ENCODE measurements at regions not wholly inside any gene's neighbourhood (a gene's known extent, or its start where the extent isn't known, plus 50 kb on each side); places are given as distances from the start of the nearest gene placed in this dataset.
A peak's percentile ranks its signal among the peaks of the same experiment; 100 is the strongest.

- TF ChIP-seq HIVEP1 (CRISPR knock-in tag; IDR thresholded peaks at IDR 0.05) (no peak), SAP130 (CRISPR knock-in tag; IDR thresholded peaks at IDR 0.05; ENCODE audit: low read depth) (peak; percentile 88), ELF4 (CRISPR knock-in tag; IDR thresholded peaks at IDR 0.05; ENCODE audit: borderline replicate concordance) (no peak), HNRNPK (IDR thresholded peaks at IDR 0.05; ENCODE audit: low read depth, low read length, poor library complexity, severe bottlenecking) (no peak), RXRA (CRISPR knock-in tag; IDR thresholded peaks at IDR 0.05) (peak; percentile 95), ZBTB1 (CRISPR knock-in tag; IDR thresholded peaks at IDR 0.05; ENCODE audit: borderline replicate concordance) (no peak), ERF (CRISPR knock-in tag; IDR thresholded peaks at IDR 0.05) (peak; percentile 46; the same call in 1 of the 2 replicates), SP4 (CRISPR knock-in tag; IDR thresholded peaks at IDR 0.05) (peak; percentile 26; the same call in 1 of the 2 replicates), SNRNP70 (IDR thresholded peaks at IDR 0.05; ENCODE audit: low read depth, low read length) (no peak), ZNF746 (CRISPR knock-in tag; IDR thresholded peaks at IDR 0.05) (no peak), AHR (CRISPR knock-in tag; IDR thresholded peaks at IDR 0.05) (no peak), ZBTB44 (CRISPR knock-in tag; IDR thresholded peaks at IDR 0.05) (no peak), ZNF460 (CRISPR knock-in tag; IDR thresholded peaks at IDR 0.05; ENCODE audit: borderline replicate concordance) (no peak)
- TF ChIP-seq, protein P1, sequence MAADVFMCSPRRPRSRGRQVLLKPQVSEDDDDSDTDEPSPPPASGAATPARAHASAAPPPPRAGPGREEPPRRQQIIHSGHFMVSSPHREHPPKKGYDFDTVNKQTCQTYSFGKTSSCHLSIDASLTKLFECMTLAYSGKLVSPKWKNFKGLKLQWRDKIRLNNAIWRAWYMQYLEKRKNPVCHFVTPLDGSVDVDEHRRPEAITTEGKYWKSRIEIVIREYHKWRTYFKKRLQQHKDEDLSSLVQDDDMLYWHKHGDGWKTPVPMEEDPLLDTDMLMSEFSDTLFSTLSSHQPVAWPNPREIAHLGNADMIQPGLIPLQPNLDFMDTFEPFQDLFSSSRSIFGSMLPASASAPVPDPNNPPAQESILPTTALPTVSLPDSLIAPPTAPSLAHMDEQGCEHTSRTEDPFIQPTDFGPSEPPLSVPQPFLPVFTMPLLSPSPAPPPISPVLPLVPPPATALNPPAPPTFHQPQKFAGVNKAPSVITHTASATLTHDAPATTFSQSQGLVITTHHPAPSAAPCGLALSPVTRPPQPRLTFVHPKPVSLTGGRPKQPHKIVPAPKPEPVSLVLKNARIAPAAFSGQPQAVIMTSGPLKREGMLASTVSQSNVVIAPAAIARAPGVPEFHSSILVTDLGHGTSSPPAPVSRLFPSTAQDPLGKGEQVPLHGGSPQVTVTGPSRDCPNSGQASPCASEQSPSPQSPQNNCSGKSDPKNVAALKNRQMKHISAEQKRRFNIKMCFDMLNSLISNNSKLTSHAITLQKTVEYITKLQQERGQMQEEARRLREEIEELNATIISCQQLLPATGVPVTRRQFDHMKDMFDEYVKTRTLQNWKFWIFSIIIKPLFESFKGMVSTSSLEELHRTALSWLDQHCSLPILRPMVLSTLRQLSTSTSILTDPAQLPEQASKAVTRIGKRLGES (CRISPR knock-in tag; IDR thresholded peaks at IDR 0.05; ENCODE audit: borderline replicate concordance) = no peak
- TF ChIP-seq, protein P2, sequence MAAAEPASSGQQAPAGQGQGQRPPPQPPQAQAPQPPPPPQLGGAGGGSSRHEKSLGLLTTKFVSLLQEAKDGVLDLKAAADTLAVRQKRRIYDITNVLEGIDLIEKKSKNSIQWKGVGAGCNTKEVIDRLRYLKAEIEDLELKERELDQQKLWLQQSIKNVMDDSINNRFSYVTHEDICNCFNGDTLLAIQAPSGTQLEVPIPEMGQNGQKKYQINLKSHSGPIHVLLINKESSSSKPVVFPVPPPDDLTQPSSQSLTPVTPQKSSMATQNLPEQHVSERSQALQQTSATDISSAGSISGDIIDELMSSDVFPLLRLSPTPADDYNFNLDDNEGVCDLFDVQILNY (CRISPR knock-in tag; conservative IDR thresholded peaks at IDR 0.05) = no peak
- TF ChIP-seq, protein P3, sequence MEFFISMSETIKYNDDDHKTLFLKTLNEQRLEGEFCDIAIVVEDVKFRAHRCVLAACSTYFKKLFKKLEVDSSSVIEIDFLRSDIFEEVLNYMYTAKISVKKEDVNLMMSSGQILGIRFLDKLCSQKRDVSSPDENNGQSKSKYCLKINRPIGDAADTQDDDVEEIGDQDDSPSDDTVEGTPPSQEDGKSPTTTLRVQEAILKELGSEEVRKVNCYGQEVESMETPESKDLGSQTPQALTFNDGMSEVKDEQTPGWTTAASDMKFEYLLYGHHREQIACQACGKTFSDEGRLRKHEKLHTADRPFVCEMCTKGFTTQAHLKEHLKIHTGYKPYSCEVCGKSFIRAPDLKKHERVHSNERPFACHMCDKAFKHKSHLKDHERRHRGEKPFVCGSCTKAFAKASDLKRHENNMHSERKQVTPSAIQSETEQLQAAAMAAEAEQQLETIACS (CRISPR knock-in tag; IDR thresholded peaks at IDR 0.05) = no peak
- TF ChIP-seq, protein P4, sequence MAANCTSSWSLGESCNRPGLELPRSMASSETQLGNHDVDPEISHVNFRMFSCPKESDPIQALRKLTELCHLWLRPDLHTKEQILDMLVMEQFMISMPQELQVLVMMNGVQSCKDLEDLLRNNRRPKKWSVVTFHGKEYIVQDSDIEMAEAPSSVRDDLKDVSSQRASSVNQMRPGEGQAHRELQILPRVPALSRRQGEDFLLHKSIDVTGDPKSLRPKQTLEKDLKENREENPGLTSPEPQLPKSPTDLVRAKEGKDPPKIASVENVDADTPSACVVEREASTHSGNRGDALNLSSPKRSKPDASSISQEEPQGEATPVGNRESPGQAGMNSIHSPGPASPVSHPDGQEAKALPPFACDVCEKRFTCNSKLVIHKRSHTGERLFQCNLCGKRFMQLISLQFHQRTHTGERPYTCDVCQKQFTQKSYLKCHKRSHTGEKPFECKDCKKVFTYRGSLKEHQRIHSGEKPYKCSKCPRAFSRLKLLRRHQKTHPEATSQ (CRISPR knock-in tag; IDR thresholded peaks at IDR 0.05; ENCODE audit: borderline replicate concordance) = no peak; the same call in 1 of the 2 replicates
- TF ChIP-seq, protein P5, sequence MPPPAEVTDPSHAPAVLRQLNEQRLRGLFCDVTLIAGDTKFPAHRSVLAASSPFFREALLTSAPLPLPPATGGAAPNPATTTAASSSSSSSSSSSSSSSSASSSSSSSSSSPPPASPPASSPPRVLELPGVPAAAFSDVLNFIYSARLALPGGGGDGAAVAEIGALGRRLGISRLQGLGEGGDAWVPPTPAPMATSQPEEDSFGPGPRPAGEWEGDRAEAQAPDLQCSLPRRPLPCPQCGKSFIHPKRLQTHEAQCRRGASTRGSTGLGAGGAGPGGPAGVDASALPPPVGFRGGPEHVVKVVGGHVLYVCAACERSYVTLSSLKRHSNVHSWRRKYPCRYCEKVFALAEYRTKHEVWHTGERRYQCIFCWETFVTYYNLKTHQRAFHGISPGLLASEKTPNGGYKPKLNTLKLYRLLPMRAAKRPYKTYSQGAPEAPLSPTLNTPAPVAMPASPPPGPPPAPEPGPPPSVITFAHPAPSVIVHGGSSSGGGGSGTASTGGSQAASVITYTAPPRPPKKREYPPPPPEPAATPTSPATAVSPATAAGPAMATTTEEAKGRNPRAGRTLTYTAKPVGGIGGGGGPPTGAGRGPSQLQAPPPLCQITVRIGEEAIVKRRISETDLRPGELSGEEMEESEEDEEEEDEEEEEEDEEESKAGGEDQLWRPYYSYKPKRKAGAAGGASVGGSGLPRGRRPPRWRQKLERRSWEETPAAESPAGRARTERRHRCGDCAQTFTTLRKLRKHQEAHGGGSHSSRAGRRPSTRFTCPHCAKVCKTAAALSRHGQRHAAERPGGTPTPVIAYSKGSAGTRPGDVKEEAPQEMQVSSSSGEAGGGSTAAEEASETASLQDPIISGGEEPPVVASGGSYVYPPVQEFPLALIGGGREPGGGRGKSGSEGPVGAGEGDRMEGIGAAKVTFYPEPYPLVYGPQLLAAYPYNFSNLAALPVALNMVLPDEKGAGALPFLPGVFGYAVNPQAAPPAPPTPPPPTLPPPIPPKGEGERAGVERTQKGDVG (CRISPR knock-in tag; IDR thresholded peaks at IDR 0.05; ENCODE audit: borderline replicate concordance) = no peak
These were observed 130.8 kb downstream of the PHLDA1 start (continued) for GRCh38 chr12:75900781-75901254.
